IMR-90 (cell line): ENCODE measurements at regions not wholly inside any gene's neighbourhood (a gene's known extent, or its start where the extent isn't known, plus 50 kb on each side); places are given as distances from the start of the nearest gene placed in this dataset.

Experiments used
- ATAC-seq: fragments of 200-7000 bp; cut with Tn5 transposase; 2 replicates; pipeline ENCODE4 v1.9.1; 2020; ENCODE audit warnings: low read depth, mild to moderate bottlenecking, moderate library complexity
- BruUV-seq: library from RNA; stranded (reverse); fragments of 400-500 nt; replicated peaks from 2 replicates; lab custom pipeline; 2021; lab: Mats Ljungman, UMichigan
- CTCF ChIA-PET: fragments of 300-600 bp; formaldehyde crosslinking; extraction: SDS; loops from one replicate; lab custom pipeline; 2021; ENCODE audit warnings: antibody characterized with exemption; lab: Yijun Ruan, JAX
- POLR2A ChIA-PET: fragments of 300-600 bp; sonication (Branson Sonifier 250); formaldehyde crosslinking; loops from one replicate; lab custom pipeline; 2022; ENCODE audit warnings: antibody characterized with exemption; ENCODE audit not compliant: unreplicated experiment; lab: Charles Lee
- DNase-seq: peaks from one replicate; pipeline ENCODE4 v3.0.0; 2013
- H2AFZ ChIP-seq: replicated peaks from 2 replicates; pipeline ENCODE3; 2013; ENCODE audit warnings: low read length, mild to moderate bottlenecking; ENCODE audit not compliant: poor library complexity
- H2AK5ac ChIP-seq: 2 replicates; pipeline ENCODE4 v1.6.1; 2013; ENCODE audit warnings: low read depth, low read length, inconsistent platforms
- H2AK9ac ChIP-seq: replicated peaks from 2 replicates; pipeline ENCODE3; 2013; ENCODE audit warnings: mild to moderate bottlenecking, low read depth, low read length, moderate library complexity; ENCODE audit not compliant: poor library complexity
- H2BK120ac ChIP-seq: 2 replicates; pipeline ENCODE4 v1.6.1; 2013; ENCODE audit warnings: low read depth, low read length, inconsistent platforms
- H2BK15ac ChIP-seq: 3 replicates; pipeline ENCODE4 v1.6.1; 2013; ENCODE audit warnings: low read depth, low read length, inconsistent platforms
- H2BK20ac ChIP-seq: 2 replicates; pipeline ENCODE4 v1.6.1; 2013; ENCODE audit warnings: low read depth, mild to moderate bottlenecking, inconsistent platforms, low read length, moderate library complexity
- H2BK5ac ChIP-seq: 2 replicates; pipeline ENCODE4 v1.6.1; 2013; ENCODE audit warnings: mild to moderate bottlenecking, low read depth, low read length, inconsistent platforms; ENCODE audit not compliant: poor library complexity, severe bottlenecking
- H3K14ac ChIP-seq: replicated peaks from 2 replicates; pipeline ENCODE4 v1.6.1; 2013; ENCODE audit warnings: low read depth, low read length, inconsistent platforms
- H3K18ac ChIP-seq: 2 replicates; pipeline ENCODE4 v1.6.1; 2013; ENCODE audit warnings: low read depth, low read length, control low read depth
- H3K23ac ChIP-seq: 2 replicates; pipeline ENCODE4 v1.6.1; 2013; ENCODE audit warnings: low read depth, low read length, inconsistent platforms
- H3K27ac ChIP-seq: 2 replicates; pipeline ENCODE4 v1.5.1; 2013; ENCODE audit warnings: mild to moderate bottlenecking, control low read depth, low read length; ENCODE audit not compliant: insufficient read depth
- H3K27me3 ChIP-seq: 2 replicates; pipeline ENCODE4 v1.6.1; 2013; ENCODE audit warnings: low read length; ENCODE audit not compliant: control insufficient read depth, insufficient read depth
- H3K36me3 ChIP-seq: 2 replicates; pipeline ENCODE4 v1.6.1; 2013; ENCODE audit warnings: low read length, mixed read lengths; ENCODE audit not compliant: control insufficient read depth, insufficient read depth
- H3K4ac ChIP-seq: 2 replicates; pipeline ENCODE4 v1.6.1; 2013; ENCODE audit warnings: low read depth, low read length, inconsistent platforms
- H3K4me1 ChIP-seq: 2 replicates; pipeline ENCODE4 v1.6.1; 2013; ENCODE audit warnings: low read length, mixed read lengths; ENCODE audit not compliant: control insufficient read depth, insufficient read depth
- H3K4me2 ChIP-seq: 2 replicates; pipeline ENCODE4 v1.6.1; 2013; ENCODE audit warnings: low read depth, mild to moderate bottlenecking, control low read depth, low read length, moderate library complexity
- H3K4me3 ChIP-seq: 2 replicates; pipeline ENCODE4 v1.5.1; 2013; ENCODE audit warnings: low read depth, mild to moderate bottlenecking, control low read depth, low read length, moderate library complexity; ENCODE audit not compliant: insufficient read depth
- H3K56ac ChIP-seq: 2 replicates; pipeline ENCODE4 v1.6.1; 2013; ENCODE audit warnings: low read length, inconsistent platforms; ENCODE audit not compliant: insufficient read depth; ENCODE audit errors: extremely low read depth
- H3K79me1 ChIP-seq, 2 experiments: 2 replicates each; pipeline ENCODE4 v1.6.1; 2013; ENCODE audit warnings: low read length in 2 of 2, inconsistent platforms in 1 of 2, low read depth in 1 of 2
- H3K9ac ChIP-seq: 2 replicates; pipeline ENCODE4 v1.6.1; 2013; ENCODE audit warnings: low read depth, low read length, control low read depth
- H3K9me1 ChIP-seq: 2 replicates; pipeline ENCODE4 v1.6.1; 2013; ENCODE audit warnings: low read length, inconsistent platforms; ENCODE audit not compliant: insufficient read depth
- H3K9me3 ChIP-seq: 2 replicates; pipeline ENCODE4 v1.6.1; 2013; ENCODE audit warnings: low read length; ENCODE audit not compliant: control insufficient read depth, insufficient read depth
- H4K20me1 ChIP-seq: 2 replicates; pipeline ENCODE4 v1.6.1; 2013; ENCODE audit warnings: low read length, inconsistent platforms; ENCODE audit not compliant: insufficient read depth
- H4K5ac ChIP-seq: 2 replicates; pipeline ENCODE4 v1.6.1; 2013; ENCODE audit warnings: mild to moderate bottlenecking, low read depth, low read length, control low read depth
- H4K8ac ChIP-seq, 2 experiments: 2 replicates each; pipeline ENCODE4 v1.6.1; 2013; ENCODE audit warnings: low read depth in 2 of 2, low read length in 2 of 2, control low read depth in 1 of 2, inconsistent platforms in 1 of 2
- H4K91ac ChIP-seq: 2 replicates; pipeline ENCODE4 v1.6.1; 2013; ENCODE audit warnings: low read depth, low read length, inconsistent platforms; ENCODE audit not compliant: insufficient read depth
- BHLHE40 ChIP-seq: fragments of 150-350 bp; IDR thresholded peaks from 2 replicates; pipeline ENCODE4 v1.6.1; 2016; ENCODE audit warnings: mild to moderate bottlenecking, low read depth, low read length
- CEBPB ChIP-seq: IDR thresholded peaks from 2 replicates; pipeline ENCODE4 v1.6.1; 2012; ENCODE audit warnings: low read depth, low read length, improper control_type of control experiment
- FOS ChIP-seq: fragments of 150-350 bp; IDR thresholded peaks from 2 replicates; pipeline ENCODE4 v1.6.1; 2016; ENCODE audit warnings: low read depth, low read length
- MAFK ChIP-seq: IDR thresholded peaks from 2 replicates; pipeline ENCODE4 v1.6.1; 2012; ENCODE audit warnings: low read depth, low read length, improper control_type of control experiment
- MAZ ChIP-seq: IDR thresholded peaks from 2 replicates; pipeline ENCODE4 v1.6.1; 2012; ENCODE audit warnings: low read depth, mild to moderate bottlenecking, low read length, improper control_type of control experiment, moderate library complexity, borderline replicate concordance
- MXI1 ChIP-seq: IDR thresholded peaks from 2 replicates; pipeline ENCODE4 v1.6.1; 2012; ENCODE audit warnings: low read depth, mild to moderate bottlenecking, low read length, moderate library complexity, borderline replicate concordance
- NFE2L2 ChIP-seq: fragments of 150-350 bp; IDR thresholded peaks from 2 replicates; pipeline ENCODE4 v1.6.1; 2016; ENCODE audit warnings: low read depth, mild to moderate bottlenecking, low read length
- POLR2A ChIP-seq: IDR thresholded peaks from 2 replicates; pipeline ENCODE4 v1.6.1; 2012; ENCODE audit warnings: mild to moderate bottlenecking, low read depth, low read length
- RAD21 ChIP-seq: IDR thresholded peaks from 2 replicates; pipeline ENCODE4 v1.6.1; 2012; ENCODE audit warnings: low read length, improper control_type of control experiment
- RFX5 ChIP-seq: IDR thresholded peaks from 2 replicates; pipeline ENCODE4 v1.8.0; 2012; ENCODE audit warnings: low read depth, mild to moderate bottlenecking, low read length, moderate library complexity
- SMC3 ChIP-seq: fragments of 150-350 bp; IDR thresholded peaks from 2 replicates; pipeline ENCODE4 v1.6.1; 2016; ENCODE audit warnings: low read depth, mild to moderate bottlenecking, antibody characterized with exemption, low read length, moderate library complexity
- whole genome bisulfite sequencing, 2 experiments: methylation state at CpG; one replicate each; pipeline versions ENCODE4 v1.1.5 to v1.1.7; 2013; ENCODE audit warnings: missing lambda C conversion rate in 2 of 2; ENCODE audit not compliant: insufficient read length in 1 of 2; ENCODE audit errors: extremely low coverage in 2 of 2; 5-methylcytosine and 5-hydroxymethylcytosine counted together
- dilution Hi-C: fragments of 300-500 bp; cut with HindIII; formaldehyde crosslinking; loops from one replicate; pipeline ENCODE4 v1.14.3; 2018; ENCODE audit warnings: low sequenced_read_pairs; ENCODE audit not compliant: unreplicated experiment
- in situ Hi-C: fragments of 300-500 bp; cut with MboI; formaldehyde crosslinking; loops from 3 replicates; pipeline ENCODE4 v1.14.3; 2019; ENCODE audit warnings: low sequenced_read_pairs, inconsistent platforms, mixed read lengths
- intact Hi-C: fragments of 100-400 bp; cut with micrococcal nuclease; formaldehyde crosslinking; loops from 2 replicates; pipeline ENCODE4 v1.10.0; 2022
- TF ChIP-seq, protein P1 (sequence below): fragments of 150-350 bp; IDR thresholded peaks from 2 replicates; pipeline ENCODE4 v1.6.1; 2017; ENCODE audit warnings: mild to moderate bottlenecking, antibody characterized with exemption, low read length, low read depth
- TF ChIP-seq, protein P2 (sequence below): fragments of 150-350 bp; IDR thresholded peaks from 2 replicates; pipeline ENCODE4 v1.6.1; 2016; ENCODE audit warnings: low read depth, mild to moderate bottlenecking, low read length, moderate library complexity, borderline replicate concordance
- TF ChIP-seq, protein P3 (sequence below): conservative IDR thresholded peaks from 2 replicates; pipeline ENCODE4 v1.5.1; 2012; ENCODE audit warnings: mild to moderate bottlenecking, low read depth, low read length, improper control_type of control experiment

DNA sequence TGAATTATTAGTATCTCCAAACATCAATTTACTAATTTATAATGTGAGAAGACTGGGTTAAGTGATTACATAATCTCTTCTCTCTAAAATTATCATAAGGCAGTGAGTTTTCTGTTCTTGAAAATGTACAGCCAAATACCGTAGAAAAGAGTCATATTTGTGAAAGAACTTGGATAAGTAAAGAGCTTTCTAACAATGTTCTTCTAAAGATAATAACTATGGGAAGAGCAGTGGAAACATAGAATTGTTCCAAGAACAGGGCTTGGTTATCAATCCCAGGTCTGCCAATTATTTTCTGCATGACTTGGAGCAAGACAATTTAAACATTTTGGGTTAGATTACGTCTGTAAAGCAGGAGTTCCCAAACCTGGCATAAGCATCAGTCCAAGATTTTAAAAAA is 198.1 kb upstream of the SGK1 start:
- no CpG with 5 or more reads among the region's 2 CpGs for WGBS, 2 experiments

More for the DNA sequence above, 198.1 kb upstream of the SGK1 start:
- Histone ChIP-seq H2BK5ac (no peak overlapping the region), H3K36me3 (no peaks in the 10 kb centered on the region), H3K18ac (no peak overlapping the region), H3K9me3 (no peaks in the 10 kb centered on the region), H3K4me3 (no peak overlapping the region), H3K9me1 (0 out of 2 replicates have a peak, but pooled peaks cover 3% of the 10 kb centered on the region), H2BK20ac (no peak overlapping the region), H3K9ac (no peak overlapping the region), H4K20me1 (no peaks in the 10 kb centered on the region), H3K27me3 (no peaks in the 10 kb centered on the region), H3K27ac (no peak overlapping the region), H3K56ac (no peak overlapping the region), H3K14ac (no peak overlapping the region), H3K4me1 (peaks cover 16% of the 10 kb centered on the region), H3K4ac (no peak overlapping the region), H2AFZ (no peak overlapping the region), H3K4me2 (no peak overlapping the region), H4K5ac (no peak overlapping the region), H4K91ac (no peak overlapping the region), H4K8ac (no peak overlapping the region), H2BK15ac (no peak overlapping the region), H3K23ac (no peak overlapping the region), H3K79me1 (no peaks in the 10 kb centered on the region), H2AK9ac (no peak overlapping the region), H2BK120ac (no peak overlapping the region), H2AK5ac (no peak overlapping the region)
- no peak for DNase-seq
- CTCF ChIA-PET = no interaction called here
- BruUV-seq = no TSS peak
- in situ Hi-C loops (no loop called here), dilution Hi-C loops (no loop called here), intact Hi-C loops (no loop called here)
- no peak for ATAC-seq
- POLR2A ChIA-PET = no interaction called here
- TF ChIP-seq CEBPB (no peak), SMC3 (no peak), MXI1 (no peak), RAD21 (no peak), NFE2L2 (no peak), MAFK (no peak), POLR2A (no peak), MAZ (no peak), BHLHE40 (no peak), FOS (no peak), RFX5 (no peak)
- TF ChIP-seq, protein P1, sequence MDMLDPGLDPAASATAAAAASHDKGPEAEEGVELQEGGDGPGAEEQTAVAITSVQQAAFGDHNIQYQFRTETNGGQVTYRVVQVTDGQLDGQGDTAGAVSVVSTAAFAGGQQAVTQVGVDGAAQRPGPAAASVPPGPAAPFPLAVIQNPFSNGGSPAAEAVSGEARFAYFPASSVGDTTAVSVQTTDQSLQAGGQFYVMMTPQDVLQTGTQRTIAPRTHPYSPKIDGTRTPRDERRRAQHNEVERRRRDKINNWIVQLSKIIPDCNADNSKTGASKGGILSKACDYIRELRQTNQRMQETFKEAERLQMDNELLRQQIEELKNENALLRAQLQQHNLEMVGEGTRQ = no peak
- TF ChIP-seq, protein P2, sequence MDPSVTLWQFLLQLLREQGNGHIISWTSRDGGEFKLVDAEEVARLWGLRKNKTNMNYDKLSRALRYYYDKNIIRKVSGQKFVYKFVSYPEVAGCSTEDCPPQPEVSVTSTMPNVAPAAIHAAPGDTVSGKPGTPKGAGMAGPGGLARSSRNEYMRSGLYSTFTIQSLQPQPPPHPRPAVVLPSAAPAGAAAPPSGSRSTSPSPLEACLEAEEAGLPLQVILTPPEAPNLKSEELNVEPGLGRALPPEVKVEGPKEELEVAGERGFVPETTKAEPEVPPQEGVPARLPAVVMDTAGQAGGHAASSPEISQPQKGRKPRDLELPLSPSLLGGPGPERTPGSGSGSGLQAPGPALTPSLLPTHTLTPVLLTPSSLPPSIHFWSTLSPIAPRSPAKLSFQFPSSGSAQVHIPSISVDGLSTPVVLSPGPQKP = no peak
- TF ChIP-seq, protein P3, sequence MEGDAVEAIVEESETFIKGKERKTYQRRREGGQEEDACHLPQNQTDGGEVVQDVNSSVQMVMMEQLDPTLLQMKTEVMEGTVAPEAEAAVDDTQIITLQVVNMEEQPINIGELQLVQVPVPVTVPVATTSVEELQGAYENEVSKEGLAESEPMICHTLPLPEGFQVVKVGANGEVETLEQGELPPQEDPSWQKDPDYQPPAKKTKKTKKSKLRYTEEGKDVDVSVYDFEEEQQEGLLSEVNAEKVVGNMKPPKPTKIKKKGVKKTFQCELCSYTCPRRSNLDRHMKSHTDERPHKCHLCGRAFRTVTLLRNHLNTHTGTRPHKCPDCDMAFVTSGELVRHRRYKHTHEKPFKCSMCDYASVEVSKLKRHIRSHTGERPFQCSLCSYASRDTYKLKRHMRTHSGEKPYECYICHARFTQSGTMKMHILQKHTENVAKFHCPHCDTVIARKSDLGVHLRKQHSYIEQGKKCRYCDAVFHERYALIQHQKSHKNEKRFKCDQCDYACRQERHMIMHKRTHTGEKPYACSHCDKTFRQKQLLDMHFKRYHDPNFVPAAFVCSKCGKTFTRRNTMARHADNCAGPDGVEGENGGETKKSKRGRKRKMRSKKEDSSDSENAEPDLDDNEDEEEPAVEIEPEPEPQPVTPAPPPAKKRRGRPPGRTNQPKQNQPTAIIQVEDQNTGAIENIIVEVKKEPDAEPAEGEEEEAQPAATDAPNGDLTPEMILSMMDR = no peak
